ENCODE measurements at regions not wholly inside any gene's neighbourhood (a gene's known extent, or its start where the extent isn't known, plus 50 kb on each side); places are given as distances from the start of the nearest gene placed in this dataset.

GRCh38 chr12:34402899-34403705 lies 380.8 kb downstream of the ALG10 start:
- DNase-seq (ENCODE audit: low spot score): peak; percentile 58
- no peak overlapping the region for H3K4me3 ChIP-seq
- no peak for TF ChIP-seq CTCF (IDR thresholded peaks at IDR 0.05)

GRCh38 chr12:34403706-34404376 lies 381.5 kb downstream of the ALG10 start:
- peak; percentile 38 for DNase-seq (ENCODE audit: low spot score)
- no peak overlapping the region for H3K27ac ChIP-seq
- no peak overlapping the region for H3K4me3 ChIP-seq
- TF ChIP-seq CTCF (IDR thresholded peaks at IDR 0.05): no peak

More at GRCh38 chr12:34402899-34403705, 380.8 kb downstream of the ALG10 start:
- H3K27ac ChIP-seq: no peak overlapping the region

- no peak overlapping the region for H3K4me3 ChIP-seq
- no peak for TF ChIP-seq CTCF (IDR thresholded peaks at IDR 0.05)
- no peak overlapping the region for H3K27ac ChIP-seq
- DNase-seq (ENCODE audit: low spot score): peak; percentile 45
Observed at GRCh38 chr12:34404377-34405285, 382.3 kb downstream of the ALG10 start.

- peak; percentile 57 for DNase-seq (ENCODE audit: low spot score)
- Histone ChIP-seq H3K27ac (no peak overlapping the region), H3K4me3 (no peak overlapping the region)
- TF ChIP-seq CTCF (IDR thresholded peaks at IDR 0.05): no peak
Observed at GRCh38 chr12:34405286-34406227, 383.3 kb downstream of the ALG10 start.

GRCh38 chr12:34406228-34406995 lies 384.1 kb downstream of the ALG10 start:
- TF ChIP-seq CTCF (IDR thresholded peaks at IDR 0.05): no peak
- peak; percentile 58 for DNase-seq (ENCODE audit: low spot score)
- Histone ChIP-seq H3K4me3 (no peak overlapping the region), H3K27ac (no peak overlapping the region)

All from coronary artery (tissue), 2 donors.